Hematopoietic multipotent progenitor cell treated with erythropoietin and hydrocortisone succinate and interleukin-3 and kit ligand, for 15 days (in vitro differentiated cells): ENCODE measurements at regions not wholly inside any gene's neighbourhood (a gene's known extent, or its start where the extent isn't known, plus 50 kb on each side); places are given as distances from the start of the nearest gene placed in this dataset.
"Not testable (repeated sequence)": the region's sequence is repeated elsewhere in the genome, so short reads cannot be mapped to it uniquely, and the experiment has no call there.

Source experiments
- DNase-seq: peaks from one replicate; pipeline ENCODE4 v3.0.0-alpha.2; 2015; ENCODE audit warnings: low spot score

DNA sequence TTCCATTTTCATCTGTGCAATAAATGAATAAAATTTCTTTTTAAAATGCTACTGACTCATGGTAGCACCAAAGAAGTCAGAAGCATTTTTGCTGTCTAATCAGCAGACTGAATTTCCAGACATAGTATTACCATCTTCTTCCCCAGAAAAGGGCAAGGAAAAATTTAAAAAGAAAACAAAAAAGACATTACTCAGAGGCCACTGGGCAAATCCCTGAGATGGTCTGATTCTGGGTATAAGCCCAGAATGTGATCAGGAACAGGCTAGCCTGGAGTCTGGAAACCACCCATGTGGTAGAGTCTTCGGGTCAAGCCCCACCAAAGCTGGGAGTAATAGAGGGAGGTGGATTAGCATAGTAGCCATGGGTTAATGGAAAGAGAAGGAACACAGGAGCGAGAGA lies 342.8 kb downstream of the FBXW7 start:
- DNase-seq: no peak

DNA sequence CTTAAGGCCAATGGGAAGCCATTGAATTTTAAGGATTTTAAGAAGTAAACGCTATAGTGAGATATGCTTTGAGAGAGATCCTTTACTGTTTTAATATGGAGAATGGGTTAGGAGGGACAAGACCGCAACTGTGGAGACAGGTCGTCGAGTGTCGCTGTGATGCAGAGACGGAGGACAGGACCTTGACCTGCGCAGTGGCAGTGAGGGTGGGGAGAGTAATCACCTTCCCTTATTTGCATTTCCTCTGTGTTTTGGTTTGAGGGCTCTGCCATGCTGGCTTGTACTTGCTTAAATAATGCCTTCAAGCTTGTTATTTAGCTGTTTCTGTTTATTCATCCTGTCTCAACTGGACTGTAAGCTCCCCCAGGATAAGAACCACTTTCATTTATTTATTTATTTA lies 345.0 kb downstream of the FBXW7 start:
- DNase-seq: no peak

DNA sequence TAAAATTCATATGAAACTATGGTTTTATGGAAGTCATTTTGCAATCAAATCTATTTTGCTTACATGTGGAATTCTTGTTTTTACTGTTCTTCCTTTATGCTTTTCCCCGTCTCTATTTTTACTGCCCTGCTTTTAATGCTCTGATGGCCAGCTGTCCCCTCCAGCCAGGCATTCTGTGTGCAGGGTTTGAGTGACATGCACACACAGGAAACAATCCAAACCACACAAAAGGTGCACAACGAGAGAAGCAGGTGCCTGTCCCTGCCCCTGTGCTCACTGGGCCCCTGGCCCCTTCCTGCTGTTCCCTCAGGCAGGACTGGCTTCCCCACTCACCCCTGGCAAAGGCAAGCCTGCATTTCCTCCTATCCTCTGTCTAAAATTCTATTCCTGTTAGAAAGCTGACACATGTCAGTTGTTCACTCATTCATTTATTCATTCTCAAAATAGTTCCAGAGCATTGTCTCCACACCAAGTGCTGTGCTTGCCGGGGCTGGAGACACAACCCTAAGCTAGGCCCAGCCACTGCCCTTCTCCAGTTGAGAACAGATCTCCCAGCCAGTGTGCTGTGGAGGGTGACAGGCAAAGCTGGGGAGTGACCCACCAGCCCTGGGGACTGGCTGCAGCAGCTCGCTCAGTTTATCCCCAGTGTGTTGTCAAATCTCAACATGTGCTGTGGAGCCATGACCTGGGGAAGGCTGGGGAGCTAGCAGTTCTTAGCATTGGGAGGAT lies 346.3 kb downstream of the FBXW7 start:
- DNase-seq: no peak

DNA sequence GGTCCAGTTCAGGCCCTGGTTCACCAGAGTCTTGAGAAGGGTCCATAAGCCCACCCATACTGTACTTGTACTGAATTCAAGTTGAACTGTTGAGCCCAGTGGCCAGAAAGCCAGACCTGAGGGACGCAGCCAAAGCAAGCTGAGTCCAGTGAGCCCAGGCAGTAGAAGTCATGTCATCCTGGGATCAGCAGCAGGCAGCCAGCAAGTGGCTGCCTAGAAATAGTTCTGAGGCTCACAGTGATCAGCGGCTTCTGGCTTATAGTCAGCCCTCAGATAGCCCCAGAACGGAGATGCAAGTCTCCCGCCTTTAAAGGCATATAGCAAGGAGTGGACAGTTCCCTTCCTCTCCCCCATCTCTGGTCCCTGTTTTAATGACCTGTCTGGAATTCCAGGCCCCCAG lies 347.1 kb downstream of the FBXW7 start:
- no peak for DNase-seq

DNA sequence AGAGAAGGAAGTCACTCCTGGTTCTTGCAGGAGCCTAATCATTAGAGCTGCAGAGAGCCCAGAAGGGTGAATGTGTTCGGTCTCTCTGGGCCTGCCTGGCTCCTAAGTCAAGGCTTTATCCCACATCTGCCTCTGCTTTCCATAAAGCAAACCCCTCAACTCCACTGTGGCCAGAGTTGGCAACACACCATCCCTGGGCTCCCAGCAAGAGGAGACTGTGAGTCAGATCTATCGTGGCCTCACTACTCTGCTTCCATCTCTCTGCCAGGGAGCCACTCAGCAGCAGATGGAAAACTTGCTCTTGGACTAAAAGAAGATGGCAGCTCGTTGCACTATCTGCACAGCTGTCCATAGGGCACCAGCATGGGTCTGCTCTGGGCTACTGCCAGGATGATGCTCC lies 348.2 kb downstream of the FBXW7 start:
- no peak for DNase-seq

DNA sequence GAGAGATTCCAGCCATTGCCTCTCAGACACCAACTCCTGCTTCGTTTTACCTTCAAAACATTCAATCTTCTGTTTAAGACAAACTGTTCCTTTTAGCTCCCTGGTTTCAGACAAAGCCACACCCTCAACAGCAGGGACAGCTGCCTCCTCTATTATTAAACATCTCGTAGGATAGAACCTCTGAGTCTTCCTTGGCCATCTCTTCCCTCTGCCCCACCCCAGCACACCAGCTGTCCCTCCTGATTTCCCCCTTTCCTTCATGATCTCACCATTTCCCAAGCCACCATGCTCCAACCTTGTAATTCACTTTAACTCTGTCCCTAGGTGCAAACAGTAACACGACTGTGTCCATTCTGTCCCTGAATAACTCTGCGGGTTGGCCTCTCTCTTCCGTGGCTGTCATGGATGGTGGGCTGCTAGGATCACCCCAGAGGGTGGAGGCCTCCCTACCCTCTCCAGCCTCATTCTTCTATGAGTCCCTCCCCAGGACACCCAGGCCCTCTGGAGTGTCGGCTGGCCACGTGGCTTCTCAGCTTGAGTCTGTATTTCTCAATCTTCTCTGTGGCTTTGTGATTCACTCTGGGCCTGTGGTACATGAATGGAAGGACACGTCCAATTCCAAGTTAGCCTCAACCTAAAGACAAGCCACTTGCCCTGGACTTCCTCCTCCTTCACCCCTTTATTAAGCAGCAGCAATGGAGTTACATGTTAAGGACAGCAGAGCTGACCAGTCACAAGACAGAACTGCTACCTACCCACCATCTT lies 349.9 kb downstream of the FBXW7 start:
- DNase-seq: no peak

DNA sequence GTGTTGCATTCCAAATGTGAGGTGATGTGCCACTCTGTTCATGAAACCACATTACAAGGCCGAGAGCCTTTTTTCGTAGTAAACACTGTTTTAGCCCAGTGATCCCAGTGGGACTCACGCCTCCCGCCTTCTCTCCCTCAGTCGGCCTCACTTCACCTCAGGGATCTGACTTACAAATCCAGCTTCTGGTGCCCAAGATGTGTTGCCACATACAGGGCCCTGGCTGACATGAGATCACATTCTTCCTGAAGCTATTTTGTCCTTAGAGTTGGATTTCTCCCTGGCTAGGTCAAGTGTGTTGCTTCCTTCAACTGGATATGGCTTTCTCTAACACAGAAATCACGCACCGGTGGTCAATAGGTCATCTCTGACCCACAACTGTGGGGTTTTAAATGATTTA lies 354.7 kb downstream of the FBXW7 start:
- no peak for DNase-seq

DNA sequence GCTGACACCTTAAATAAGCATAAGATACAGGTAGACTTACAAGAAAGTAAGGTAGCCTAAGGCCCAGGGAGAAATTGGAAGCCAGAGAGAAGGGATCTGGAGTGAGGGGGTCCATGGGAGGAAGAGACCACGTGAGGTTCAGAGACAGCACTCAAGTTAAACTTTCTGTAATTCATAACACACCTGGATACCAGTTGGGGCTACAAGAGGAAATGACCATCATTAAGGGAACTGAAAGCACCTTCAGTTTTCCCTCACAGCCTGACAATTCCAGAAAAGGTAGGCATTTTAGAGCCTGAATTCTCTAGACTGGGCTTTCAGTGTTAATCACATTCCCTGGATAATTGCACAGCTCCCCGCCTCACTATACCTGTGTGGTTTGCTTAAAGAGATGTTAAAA lies 355.5 kb downstream of the FBXW7 start:
- DNase-seq: no peak

DNA sequence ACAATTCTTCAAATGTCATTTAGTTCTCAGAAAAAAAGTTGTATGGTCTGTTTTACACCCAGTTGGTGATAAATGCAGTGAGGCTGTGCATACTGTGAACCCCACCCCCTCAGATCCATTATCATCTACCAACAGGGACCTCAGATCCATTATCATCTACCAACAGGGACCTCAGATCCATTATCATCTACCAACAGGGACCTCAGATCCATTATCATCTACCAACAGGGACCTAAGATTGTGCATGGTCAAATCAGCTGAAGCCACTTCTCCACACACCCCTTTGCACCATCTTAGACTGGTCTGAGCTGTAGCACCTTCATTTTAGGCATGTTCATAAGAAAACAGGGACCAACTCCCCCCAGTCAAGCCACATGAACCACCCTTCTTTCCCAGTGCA lies 358.4 kb downstream of the FBXW7 start:
- not testable (repeated sequence) for DNase-seq

DNA sequence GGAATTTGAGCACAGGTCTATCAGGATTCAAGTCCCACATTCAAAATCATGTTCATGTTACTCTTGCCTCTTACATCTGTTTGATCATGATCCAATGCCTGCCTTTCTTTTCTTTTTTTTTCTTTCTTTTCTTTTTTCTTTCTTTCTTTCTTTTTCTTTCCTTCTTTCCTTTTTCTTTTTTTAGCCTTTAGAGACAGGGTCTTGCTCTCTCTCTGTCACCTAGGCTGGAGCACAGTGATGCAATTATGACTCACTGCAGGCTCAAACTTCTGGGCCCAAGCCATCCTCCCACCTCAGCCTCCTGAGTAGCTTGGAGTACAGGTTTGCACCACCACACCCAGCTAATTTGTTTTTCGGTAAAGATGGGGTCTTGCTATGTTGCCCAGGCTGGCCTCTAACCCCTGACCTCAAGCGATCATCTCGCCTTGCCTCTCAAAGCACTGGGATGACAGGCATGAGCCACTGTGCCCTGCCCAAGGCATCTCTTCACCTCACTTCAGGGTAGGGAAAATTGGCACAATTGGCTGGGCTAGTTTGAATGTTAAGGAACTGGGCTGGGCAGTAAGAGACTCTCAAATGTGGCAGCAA lies 359.2 kb downstream of the FBXW7 start:
- no peak for DNase-seq

DNA sequence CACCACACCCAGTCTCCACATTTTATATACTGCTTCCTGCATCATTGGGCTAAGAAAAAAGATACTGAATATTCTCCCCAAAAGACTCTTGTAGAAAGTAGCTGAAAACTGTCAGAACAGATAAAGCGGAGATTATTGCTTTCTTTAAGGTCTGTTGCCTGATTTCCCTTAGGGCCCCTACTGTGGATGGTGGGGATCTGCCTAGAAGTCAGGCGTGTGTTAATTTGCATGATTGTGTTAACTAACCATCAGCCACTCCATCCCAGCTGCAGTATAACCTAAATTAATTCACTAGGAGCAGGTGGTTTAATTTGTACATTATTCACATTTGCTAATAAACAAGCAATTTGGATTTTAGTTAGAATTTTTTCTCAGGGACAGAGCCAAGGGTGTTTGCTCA lies 360.3 kb downstream of the FBXW7 start:
- DNase-seq: no peak

DNA sequence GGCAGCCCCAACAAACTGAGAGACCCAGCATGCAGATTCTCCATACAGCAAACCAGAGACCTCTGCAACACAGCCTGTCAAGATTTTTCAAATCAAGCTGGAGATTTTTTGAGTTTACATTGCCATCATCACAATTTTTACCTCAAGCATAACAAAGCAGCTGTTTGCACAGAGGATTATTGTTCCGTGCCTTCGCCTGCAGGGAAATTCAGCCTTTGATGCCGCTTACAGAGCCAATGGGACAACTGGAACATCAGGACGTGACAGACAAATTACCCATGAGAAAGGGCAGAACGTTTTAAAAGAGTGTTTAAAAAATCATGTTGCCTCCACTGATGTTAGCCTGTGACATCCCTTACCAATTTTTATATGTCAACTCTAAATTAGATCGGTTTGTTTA lies 363.7 kb downstream of the FBXW7 start:
- DNase-seq: no peak

DNA sequence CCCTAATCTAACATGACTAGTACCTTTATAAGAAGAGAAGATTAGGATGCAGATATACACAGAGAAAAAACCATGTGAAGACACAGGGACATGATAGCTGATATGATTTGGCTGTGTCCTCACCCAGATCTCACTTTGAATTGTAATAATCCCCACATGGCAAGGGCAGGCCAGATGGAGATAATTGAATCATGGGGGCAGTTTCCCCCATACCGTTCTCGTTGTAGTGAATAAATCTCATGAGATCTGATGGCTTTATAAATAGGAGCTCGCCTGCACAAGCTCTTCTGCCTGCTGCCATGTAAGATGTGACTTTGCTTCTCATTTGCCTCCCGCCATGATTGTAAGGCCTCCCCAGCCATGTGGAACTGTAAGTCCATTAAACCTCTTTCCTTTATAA lies 364.3 kb downstream of the FBXW7 start:
- DNase-seq: no peak

DNA sequence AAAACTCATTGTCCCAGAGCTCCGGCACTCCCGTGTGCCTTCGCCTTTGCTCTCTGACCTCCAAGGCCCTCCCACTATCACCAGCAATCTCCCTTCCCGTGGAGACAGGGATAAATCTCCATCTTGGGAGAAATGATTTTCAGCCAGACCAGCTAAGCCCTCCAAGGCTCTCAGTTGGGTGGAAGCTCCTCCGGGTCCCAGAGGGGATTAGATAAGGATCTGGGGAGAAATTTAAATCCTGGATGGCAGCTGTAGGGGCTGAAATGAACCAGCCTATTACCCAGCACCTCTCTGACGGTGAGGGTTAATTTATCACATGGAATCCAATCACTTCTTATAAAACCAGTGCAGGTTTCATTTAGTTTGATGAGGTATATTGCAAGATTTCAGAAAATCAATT lies 366.2 kb downstream of the FBXW7 start:
- no peak for DNase-seq

DNA sequence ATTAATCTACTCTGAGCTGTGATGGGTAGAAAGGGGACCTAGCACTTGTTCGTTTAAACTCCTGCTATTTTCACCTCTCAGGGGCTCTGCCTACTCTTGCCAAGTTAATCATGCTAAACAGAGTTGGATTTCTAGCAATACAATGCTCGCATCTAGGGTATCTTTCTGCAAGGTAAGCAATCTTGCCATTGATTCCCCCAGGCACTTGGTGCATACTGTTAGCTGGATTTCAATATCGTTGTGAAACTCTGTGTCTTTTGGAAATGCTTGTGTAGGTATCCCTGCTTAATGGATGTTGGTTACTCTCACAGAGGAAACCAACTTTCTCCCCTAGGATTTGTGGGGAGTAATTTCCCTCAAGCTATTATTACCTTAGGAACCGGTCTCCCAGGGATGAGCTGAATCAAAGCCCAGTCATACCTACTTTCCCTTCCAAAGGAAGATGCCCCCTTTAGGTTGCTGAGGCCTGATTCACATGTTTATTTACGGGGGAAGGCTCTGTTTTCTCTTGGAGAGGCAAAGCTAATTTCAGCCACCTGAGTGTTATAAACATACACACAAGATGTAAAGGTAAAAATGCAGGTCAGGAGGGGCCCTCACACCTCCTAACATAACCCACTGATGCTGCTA lies 366.8 kb downstream of the FBXW7 start:
- DNase-seq: no peak

DNA sequence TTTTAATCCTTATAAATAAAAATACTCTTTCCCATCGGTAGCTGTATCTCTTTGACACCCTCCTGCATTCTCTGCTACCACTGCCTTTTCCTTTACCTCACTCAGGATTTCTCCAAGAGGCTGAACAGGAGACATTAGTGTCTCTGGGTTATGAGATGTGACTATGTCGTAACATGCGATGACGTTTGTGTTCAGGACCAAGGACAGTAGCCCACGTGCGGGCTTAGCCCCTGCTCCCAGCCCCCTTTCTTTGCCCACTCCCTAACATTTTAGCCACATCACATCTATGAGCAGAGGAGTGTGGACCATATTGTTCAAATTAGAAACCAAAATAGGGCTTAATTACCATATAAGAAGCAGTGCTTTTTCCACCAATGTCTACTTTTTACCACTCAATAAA lies 369.3 kb downstream of the FBXW7 start:
- no peak for DNase-seq

DNA sequence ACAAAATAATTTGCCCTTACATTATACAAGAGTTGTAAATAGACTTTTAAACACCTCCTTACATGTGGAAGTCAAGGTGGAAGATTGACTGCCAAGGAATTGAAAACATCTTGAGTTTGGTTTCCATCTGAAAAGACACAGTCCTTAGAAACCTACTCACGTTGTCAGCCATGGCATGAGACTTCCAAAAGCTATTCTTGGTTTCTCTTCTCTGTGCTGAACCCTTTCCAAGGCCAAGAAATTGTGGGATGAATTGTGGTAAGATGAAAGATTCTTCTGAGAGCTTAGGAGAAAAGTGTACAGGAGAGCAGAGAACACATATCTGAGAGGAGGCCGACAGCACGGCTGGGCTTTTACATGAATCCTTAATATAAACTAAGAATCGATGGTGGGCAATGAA lies 370.0 kb downstream of the FBXW7 start:
- DNase-seq: no peak

DNA sequence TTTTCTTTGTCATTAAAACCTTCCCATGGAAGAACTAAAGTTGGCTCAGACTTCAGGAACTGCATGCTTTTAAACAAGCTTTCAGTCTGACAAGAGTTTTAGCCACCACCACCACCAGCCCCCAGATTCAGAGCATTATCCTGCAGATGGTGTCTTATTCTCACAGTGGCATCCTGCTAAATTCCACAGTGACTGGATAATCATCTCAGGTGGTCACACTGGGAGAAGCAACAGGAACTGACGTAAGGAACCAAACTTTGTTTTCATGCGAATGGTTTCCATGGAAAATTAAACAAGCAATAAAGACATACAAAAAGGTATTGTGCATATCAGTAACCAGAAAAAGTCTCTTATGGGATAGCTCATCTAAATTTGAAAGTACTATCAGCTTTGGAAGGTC lies 370.7 kb downstream of the FBXW7 start:
- DNase-seq: no peak

DNA sequence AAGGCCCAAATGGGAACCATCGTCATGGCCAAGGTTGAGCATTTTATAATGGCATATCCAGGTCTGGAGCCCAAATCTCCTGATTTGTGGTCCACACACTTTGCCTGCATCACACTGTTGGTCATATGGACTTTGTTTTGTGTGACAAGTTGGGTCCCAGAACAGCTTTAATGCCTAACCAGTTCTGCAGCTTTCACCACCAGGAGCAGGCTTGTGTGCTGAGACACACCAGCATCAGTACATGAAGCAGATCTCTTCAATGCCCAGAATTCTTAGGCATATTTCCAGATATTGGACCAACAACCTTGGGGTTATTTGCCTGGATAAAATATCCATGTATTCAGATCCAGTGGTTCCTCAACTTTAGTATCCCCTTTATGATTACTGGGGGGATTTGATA lies 371.3 kb downstream of the FBXW7 start:
- DNase-seq: no peak

DNA sequence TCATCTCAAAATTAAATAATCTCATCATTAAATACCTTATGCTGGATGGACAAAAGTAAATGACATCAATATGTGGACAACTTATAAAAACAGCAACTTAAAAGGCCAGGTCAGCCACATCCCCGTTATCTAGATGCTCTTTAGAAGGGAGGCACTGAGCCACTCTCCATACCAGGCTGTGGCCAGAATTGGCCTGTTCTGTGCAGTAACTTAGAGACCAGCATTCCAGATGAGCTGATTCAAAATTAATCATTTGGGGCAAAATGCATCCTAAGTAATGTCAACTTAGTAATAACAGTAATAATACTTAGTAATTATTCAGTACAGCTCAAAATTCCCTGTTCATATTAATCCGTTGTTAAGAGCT lies 373.6 kb downstream of the FBXW7 start:
- DNase-seq: no peak

DNA sequence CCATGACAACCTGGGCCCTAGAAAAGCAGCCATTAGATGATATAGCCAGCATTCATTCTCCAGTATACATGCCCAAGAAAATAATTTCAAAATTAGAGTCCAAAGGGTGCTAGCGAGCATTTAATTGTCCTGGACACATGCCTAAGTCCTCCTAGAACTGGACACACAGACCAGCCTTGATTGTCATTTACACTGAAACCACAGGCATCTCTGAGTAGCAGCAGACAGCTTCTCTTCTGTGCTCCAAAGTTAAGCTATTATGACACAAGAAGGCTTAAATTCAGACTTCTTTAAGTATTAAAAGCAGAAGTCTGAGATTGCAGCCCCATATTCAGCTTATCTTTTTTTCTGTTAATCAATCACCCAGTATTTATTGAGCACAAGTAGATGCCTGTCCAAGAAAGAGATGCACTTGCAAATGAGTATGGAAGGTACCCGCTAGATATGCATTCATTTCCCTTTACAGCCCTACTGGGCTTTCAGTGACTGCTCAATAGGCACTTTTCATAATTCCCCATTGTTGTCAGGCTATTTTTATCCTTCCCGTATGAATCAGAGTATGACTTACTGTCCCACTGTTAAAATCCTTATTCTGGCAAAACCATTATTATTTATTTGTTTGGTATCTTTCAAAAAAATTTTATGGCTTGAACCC lies 374.1 kb downstream of the FBXW7 start:
- no peak for DNase-seq

DNA sequence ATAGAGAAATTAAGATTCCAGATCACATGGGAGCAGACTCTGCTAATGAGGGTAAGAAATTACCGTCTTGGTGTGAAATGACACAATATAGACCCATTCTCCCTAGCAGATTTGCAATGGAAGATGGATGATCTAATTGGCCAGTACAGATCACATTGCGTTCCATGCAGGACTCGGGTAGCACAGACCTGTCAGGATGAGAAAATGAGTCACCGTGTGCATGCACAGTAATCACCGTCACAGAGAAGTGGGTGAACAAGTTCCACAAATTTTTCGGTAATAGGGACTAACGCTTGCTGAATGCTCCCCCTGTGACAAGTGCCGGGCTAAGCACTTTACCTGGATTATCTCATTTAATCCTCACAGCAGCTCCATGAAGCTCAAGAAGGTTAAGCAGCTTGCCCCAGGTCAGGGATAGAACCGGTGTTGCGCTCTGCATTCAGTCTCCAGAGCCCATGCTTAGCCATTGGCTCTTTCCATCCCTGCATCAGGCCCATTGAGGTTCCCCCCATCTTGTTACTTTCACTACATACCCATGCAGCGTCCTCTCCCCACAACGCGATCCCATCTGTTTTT lies 375.6 kb downstream of the FBXW7 start:
- no peak for DNase-seq
